GM03348 (cell line): ENCODE measurements at regions not wholly inside any gene's neighbourhood (a gene's known extent, or its start where the extent isn't known, plus 50 kb on each side); places are given as distances from the start of the nearest gene placed in this dataset.
"Not testable (repeated sequence)": the region's sequence is repeated elsewhere in the genome, so short reads cannot be mapped to it uniquely, and the experiment has no call there.

ENCODE experiments used
- DNase-seq: peaks from one replicate; pipeline ENCODE4 v3.0.0; 2012; ENCODE audit warnings: low spot score

DNA sequence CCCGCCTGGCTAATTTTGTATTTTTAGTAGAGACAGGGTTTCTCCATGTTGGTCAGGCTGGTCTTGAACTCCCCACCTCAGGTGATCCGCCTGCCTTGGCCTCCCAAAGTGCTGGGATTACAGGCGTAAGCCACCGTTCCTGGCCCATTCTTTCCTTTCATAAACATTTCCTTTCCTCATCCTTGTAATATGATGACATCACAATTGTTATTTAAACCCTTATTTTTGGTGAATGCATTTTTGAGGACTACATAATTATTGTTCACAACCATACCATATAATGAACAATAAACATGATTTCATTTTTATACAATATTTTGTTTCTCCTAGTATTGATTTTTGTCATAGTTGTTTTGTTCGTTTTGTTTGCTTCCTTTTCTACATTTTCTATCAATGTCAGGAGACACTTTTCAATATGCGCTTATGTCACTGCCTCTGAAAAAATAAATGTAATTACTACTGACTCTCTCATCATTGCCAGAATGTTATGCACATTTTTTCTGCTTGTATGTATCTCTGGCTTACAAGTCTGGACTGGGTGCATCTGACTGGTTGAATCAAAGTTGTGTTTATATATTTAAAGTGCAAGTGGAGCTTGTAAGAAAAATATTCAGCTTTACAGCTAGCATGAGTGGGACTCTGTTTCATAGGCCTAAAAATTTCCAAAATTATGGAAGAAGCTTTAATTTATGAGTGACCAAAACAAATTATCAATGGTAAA, 2286.3 kb upstream of the RAG2 start:
- no peak for DNase-seq

- no peak for DNase-seq
Observed at GRCh38 chr11:38867338-38867737, 2269.3 kb upstream of the RAG2 start.

- no peak for DNase-seq
Observed at GRCh38 chr11:38865922-38866321, 2267.9 kb upstream of the RAG2 start.

DNA sequence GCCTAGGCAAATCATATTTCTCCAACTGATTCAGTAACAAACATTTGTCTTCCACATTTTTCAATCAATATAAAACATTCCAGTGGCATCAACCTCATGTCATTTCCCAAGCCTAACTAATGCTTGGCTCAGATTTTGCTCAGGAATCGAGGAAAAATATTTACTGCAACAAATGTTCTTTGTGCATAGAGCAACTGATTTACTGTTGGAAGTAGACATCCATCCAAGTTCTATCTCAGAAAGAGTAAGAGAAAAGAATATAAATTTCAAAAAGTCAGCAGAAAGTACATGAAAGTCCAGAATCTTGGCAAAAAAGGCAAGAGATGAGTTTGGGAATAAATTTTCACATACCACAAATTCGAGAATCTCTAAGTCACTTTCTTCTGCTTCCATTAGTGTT, 2245.0 kb upstream of the RAG2 start:
- no peak for DNase-seq

GRCh38 chr11:38839071-38839470, 2241.0 kb upstream of the RAG2 start:
- no peak for DNase-seq

DNA sequence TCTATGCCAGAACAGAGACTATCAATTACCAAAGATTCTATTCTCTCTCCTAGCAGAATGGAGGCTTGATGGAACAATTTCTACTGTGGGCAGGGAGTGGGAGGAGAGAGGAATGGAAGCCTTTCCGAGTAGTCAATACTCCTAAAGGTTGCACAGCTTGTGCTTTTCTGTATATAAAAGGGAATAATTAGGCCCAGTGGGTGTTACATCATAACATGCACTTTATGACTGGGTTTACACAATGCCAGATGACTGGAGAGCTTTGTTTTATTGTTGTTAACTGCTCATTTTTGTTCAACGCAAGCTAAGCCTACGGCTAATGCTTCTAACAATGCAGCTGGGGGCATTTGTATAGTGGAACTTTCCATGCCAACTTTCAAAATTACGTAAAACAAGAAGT, 2237.9 kb upstream of the RAG2 start:
- DNase-seq: no peak

DNA sequence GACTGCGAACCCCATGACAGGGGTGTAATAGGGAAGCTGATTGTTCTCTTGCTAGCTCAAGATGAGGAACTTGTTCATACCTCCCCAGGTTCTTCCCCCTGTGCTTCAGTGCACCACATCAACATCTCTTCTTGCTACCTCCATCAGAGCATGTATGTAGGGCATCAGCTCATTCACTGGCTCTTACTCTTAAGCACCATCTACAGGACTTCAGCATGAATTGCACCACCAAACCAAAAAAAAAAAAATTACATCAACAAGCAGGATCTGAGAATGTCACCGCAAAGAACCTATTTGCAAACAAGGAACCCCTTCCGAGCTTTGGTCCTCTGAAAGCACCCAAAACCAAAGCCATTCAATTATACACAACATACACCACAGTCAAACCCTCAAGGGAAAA, 2226.5 kb upstream of the RAG2 start:
- no peak for DNase-seq

- DNase-seq: not testable (repeated sequence)
Observed at GRCh38 chr11:38821786-38822185, 2223.8 kb upstream of the RAG2 start.

DNA sequence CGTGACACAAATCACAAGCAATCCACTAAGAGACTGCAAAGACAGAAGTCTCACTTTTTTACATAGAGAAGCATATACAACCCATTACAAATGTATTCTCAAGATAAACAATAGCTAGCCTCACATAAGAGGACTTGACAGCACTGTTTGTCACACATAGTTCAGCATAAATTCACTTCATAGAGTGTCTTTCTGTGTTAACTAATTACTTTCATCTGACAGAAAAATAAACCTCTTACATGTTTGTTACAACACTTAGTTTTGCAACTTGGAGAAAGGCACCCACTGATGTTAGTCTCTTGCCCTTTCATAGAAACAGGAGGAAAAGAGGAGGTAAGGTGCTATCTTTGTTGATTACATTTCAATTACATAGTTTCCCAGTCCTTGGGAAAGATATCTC, 2221.9 kb upstream of the RAG2 start:
- DNase-seq: no peak

DNA sequence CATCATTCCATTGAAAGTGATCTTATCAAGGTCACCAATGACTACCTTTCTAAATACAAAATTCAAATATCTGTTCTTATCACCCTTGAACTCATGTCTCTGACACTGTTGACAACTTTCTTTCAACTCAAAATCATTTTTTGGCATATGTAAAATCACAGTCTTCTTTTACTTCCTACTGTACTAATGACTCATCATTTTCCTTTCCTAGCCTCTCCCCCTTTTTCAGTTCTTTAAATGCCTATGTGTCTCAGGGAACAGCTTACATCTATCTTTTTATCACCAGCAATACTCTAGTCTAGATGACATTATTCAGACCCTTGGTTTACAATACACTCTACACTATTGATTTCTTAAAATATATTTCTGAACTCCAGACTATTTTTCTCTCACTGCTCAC, 2220.7 kb upstream of the RAG2 start:
- no peak for DNase-seq

DNA sequence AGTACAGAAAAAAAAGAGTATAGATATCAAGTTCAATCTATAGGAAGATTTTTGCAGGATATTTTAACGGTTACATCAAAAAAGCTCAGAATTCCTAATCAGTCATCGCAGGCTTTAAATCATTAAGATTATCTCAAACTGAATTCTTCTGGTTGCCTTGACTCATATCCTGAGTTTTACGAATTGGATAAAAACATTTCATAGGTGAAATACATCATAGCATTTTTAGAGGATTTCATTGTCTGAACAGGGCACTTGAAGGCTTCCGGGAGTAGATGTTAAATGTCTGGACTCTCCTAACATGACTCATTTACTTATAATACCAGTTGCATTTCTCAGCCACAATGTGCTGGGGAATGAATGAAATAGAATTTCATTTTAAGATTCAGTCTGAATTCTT, 2216.6 kb upstream of the RAG2 start:
- no peak for DNase-seq

DNA sequence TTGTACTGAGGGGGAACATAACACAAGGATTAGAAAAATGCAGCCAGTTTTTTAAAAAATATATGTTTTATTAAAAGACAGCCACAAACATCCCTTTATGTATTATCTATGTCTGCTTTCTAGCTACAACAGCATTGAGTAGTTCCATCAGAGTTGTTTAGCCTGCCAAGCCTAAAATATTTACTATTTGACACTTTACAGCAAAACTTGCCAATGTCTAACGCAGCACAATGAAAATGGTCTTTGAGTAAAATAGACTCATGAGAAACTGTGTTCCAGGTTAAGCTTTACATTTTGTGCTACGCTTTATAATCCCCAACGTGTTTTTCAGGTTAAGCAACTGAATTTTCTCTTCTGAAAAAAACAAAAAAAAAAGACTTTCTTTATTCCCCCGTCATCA, 2211.5 kb upstream of the RAG2 start:
- DNase-seq: no peak

DNA sequence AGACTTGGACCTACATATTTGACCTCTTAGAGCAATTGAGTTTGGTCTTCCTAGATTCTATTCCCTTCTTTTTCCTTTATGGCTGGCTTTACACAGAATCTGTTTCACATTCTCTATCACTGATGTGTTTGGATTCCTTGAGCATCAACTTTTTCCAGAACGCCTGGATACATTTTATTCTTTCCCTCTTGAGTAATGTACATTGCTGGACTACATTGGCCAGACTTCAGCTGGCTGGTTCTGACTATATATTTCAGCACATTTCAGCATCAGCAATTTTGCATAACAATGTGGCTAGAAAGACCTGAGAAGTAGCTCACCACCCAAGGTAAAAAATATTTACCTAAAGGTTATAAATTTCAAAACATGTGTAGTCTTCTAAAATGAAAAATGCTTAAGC, 2198.2 kb upstream of the RAG2 start:
- DNase-seq: no peak

- DNase-seq: no peak
Observed at GRCh38 chr11:38795027-38795426, 2197.0 kb upstream of the RAG2 start.

- peak; percentile 64 for DNase-seq
Observed at GRCh38 chr11:38791346-38791961, 2193.4 kb upstream of the RAG2 start.

- no peak for DNase-seq
Observed at GRCh38 chr11:38788561-38788960, 2190.5 kb upstream of the RAG2 start.

- no peak for DNase-seq
Observed at GRCh38 chr11:38784164-38784563, 2186.1 kb upstream of the RAG2 start.

- no peak for DNase-seq
Observed at GRCh38 chr11:38766796-38767195, 2168.8 kb upstream of the RAG2 start.

- DNase-seq: no peak
Observed at GRCh38 chr11:38759394-38759793, 2161.4 kb upstream of the RAG2 start.

DNA sequence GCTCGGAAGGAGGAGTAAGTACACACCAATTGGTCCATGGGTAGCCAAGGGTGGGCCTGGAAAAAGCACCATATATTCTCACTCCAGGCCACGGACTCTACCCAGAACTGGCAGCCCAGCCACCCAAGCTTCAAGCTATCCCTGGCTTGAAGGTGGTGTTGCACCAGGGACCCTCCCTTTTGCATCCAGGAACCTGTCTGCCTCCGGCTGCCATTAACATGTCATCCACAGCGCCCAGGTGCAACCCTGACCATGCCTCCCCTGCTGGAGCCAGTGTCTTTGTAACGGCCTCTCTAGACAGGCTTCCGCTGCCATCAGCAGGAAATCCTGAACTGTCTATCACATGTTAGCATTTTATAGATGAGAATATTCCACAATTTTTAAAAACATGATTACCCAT, 2158.5 kb upstream of the RAG2 start:
- no peak for DNase-seq

GRCh38 chr11:38751421-38751820, 2153.4 kb upstream of the RAG2 start:
- no peak for DNase-seq

DNA sequence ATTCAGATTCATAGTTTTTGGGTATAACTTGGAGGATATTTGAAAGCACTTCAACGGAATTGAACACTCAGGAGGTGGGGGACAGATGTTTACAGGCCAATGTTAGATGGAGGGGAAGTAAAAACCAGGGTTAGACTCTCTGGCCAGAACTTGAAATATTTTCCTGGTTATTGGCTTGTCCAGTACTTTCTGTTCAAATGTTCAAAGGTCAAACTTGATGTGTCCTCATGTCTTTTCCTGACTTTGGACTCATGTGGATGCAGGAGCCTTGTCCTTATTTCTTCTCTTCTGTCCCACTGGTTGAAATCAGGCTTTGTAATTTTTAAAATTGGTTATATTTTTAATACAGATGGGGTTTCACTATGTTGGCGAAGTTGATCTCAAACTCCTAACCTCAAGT, 2148.5 kb upstream of the RAG2 start:
- not testable (repeated sequence) for DNase-seq

- DNase-seq: no peak
Observed at GRCh38 chr11:38723361-38723760, 2125.3 kb upstream of the RAG2 start.
